Caco-2 (cell line): ENCODE measurements at regions not wholly inside any gene's neighbourhood (a gene's known extent, or its start where the extent isn't known, plus 50 kb on each side); places are given as distances from the start of the nearest gene placed in this dataset.
"Not testable (repeated sequence)": the region's sequence is repeated elsewhere in the genome, so short reads cannot be mapped to it uniquely, and the experiment has no call there.

ENCODE experiments used
- BruUV-seq: library from RNA; stranded (reverse); fragments of 400-500 nt; replicated peaks from 2 replicates; lab custom pipeline; 2021; lab: Mats Ljungman, UMichigan
- CTCF ChIA-PET: fragments of 300-600 bp; sonication (Branson Sonifier 250); formaldehyde crosslinking; loops from one replicate; lab custom pipeline; 2022; ENCODE audit warnings: antibody characterized with exemption; lab: Charles Lee
- POLR2A ChIA-PET: fragments of 300-600 bp; sonication (Branson Sonifier 250); formaldehyde crosslinking; loops from one replicate; lab custom pipeline; 2022; ENCODE audit warnings: antibody characterized with exemption; lab: Charles Lee
- DNase-seq, 2 experiments: peaks; one replicate each; pipeline versions ENCODE4 v3.0.0 to v3.0.0-alpha.2; 2020 to 2022
- H3K27me3 ChIP-seq: replicated peaks from 2 replicates; pipeline ENCODE4 v1.6.0; 2011; ENCODE audit warnings: low read length; ENCODE audit not compliant: control insufficient read depth, insufficient read depth
- H3K36me3 ChIP-seq: 2 replicates; pipeline ENCODE4 v1.5.1; 2011; ENCODE audit warnings: low read length; ENCODE audit not compliant: control insufficient read depth, insufficient read depth
- H3K4me1 ChIP-seq: fragments of 250-450 bp; sonication (Bioruptor Pico); 2 replicates; pipeline ENCODE4 v1.5.1; 2020; ENCODE audit warnings: mild to moderate bottlenecking
- H3K4me3 ChIP-seq: 2 replicates; pipeline ENCODE4 v1.5.1; 2011; ENCODE audit warnings: low read depth, mild to moderate bottlenecking, control low read depth, low read length
- H3K9me3 ChIP-seq: fragments of 250-450 bp; sonication (Bioruptor Pico); 2 replicates; pipeline ENCODE4 v1.5.1; 2020; ENCODE audit warnings: mild to moderate bottlenecking, moderate library complexity
- H3K27ac Mint-ChIP-seq: one replicate; pipeline ENCODE4 v1.8.0; 2022; ENCODE audit warnings: mixed read lengths; ENCODE audit not compliant: unreplicated experiment
- H3K27me3 Mint-ChIP-seq: one replicate; pipeline ENCODE4 v1.8.0; 2022; ENCODE audit warnings: mixed read lengths; ENCODE audit not compliant: insufficient read depth, unreplicated experiment
- H3K36me3 Mint-ChIP-seq: one replicate; pipeline ENCODE4 v1.8.0; 2022; ENCODE audit warnings: mild to moderate bottlenecking, mixed read lengths; ENCODE audit not compliant: insufficient read depth, unreplicated experiment
- H3K4me1 Mint-ChIP-seq: one replicate; pipeline ENCODE4 v1.8.0; 2022; ENCODE audit warnings: low read depth, mixed read lengths; ENCODE audit not compliant: unreplicated experiment
- H3K4me3 Mint-ChIP-seq: one replicate; pipeline ENCODE4 v1.8.0; 2022; ENCODE audit warnings: mild to moderate bottlenecking, moderate library complexity, mixed read lengths; ENCODE audit not compliant: unreplicated experiment
- H3K9me3 Mint-ChIP-seq: one replicate; pipeline ENCODE4 v1.8.0; 2022; ENCODE audit warnings: mixed read lengths; ENCODE audit not compliant: unreplicated experiment
- CTCF ChIP-seq, 2 experiments: fragments of 200-600 bp in 1 of 2; IDR thresholded peaks; 1 replicate in 1 of 2; 2 replicates in 1 of 2; pipeline versions ENCODE4 v1.5.1 to v1.8.0; 2011 to 2022; ENCODE audit warnings: antibody characterized with exemption in 1 of 2, control low read depth in 1 of 2, inconsistent platforms in 1 of 2, low read depth in 1 of 2, low read length in 1 of 2, mild to moderate bottlenecking in 1 of 2, moderate library complexity in 1 of 2; ENCODE audit not compliant: insufficient read depth in 1 of 2, severe bottlenecking in 1 of 2, unreplicated experiment in 1 of 2
- intact Hi-C: fragments of 100-400 bp; cut with micrococcal nuclease; formaldehyde crosslinking; loops from one replicate; pipeline ENCODE4 v1.10.0; 2022; ENCODE audit not compliant: unreplicated experiment

GRCh38 chr6:137938770-137939379, 71.8 kb downstream of the TNFAIP3 start:
- CTCF ChIA-PET, result interaction anchor here (0.6 to 1.0 kb wide), 2 partner anchors 65 to 72 kb away, joined by 3 to 4 read pairs; partner anchors contain the start of gene TNFAIP3
- POLR2A ChIA-PET, result no interaction called here
- H3K36me3 ChIP-seq, result no peaks in the 10 kb centered on the region

GRCh38 chr6:137941995-137942394, 74.9 kb downstream of the TNFAIP3 start:
- Histone ChIP-seq H3K27me3 (no peaks in the 10 kb centered on the region), H3K9me3 (peaks cover 11% of the 10 kb centered on the region), H3K4me1 (no peaks in the 10 kb centered on the region), H3K4me3 (no peak overlapping the region), H3K36me3 (no peaks in the 10 kb centered on the region)
- intact Hi-C loops, result no loop called here
- Mint-ChIP-seq H3K27me3 (no peaks in the 10 kb centered on the region), H3K4me3 (no peak overlapping the region), H3K27ac (no peak overlapping the region), H3K36me3 (no peaks in the 10 kb centered on the region), H3K9me3 (peaks cover 20% of the 10 kb centered on the region), H3K4me1 (peaks cover 8% of the 10 kb centered on the region)
- no peak for DNase-seq
- ChIA-PET POLR2A (no interaction called here), CTCF (no interaction called here)
- BruUV-seq, result no TSS peak
- TF ChIP-seq CTCF (IDR thresholded peaks at IDR 0.05; ENCODE audit: insufficient read depth in 1 of 2, low read depth in 1 of 2, low read length in 1 of 2, severe bottlenecking in 1 of 2, unreplicated experiment in 1 of 2), result no peak

More at GRCh38 chr6:137938770-137939379, 71.8 kb downstream of the TNFAIP3 start:
- TF ChIP-seq CTCF (IDR thresholded peaks at IDR 0.05; ENCODE audit: insufficient read depth in 1 of 2, low read depth in 1 of 2, low read length in 1 of 2, severe bottlenecking in 1 of 2, unreplicated experiment in 1 of 2), result no peak
- Histone ChIP-seq H3K9me3 (peaks cover 18% of the 10 kb centered on the region), H3K27me3 (no peaks in the 10 kb centered on the region), H3K4me1 (0 out of 2 replicates have a peak, but pooled peaks cover 2% of the 10 kb centered on the region), H3K4me3 (no peak overlapping the region)
- Mint-ChIP-seq H3K4me3 (no peak overlapping the region), H3K36me3 (no peaks in the 10 kb centered on the region), H3K27me3 (no peaks in the 10 kb centered on the region), H3K27ac (no peak overlapping the region), H3K4me1 (peaks cover 9% of the 10 kb centered on the region), H3K9me3 (peaks cover 31% of the 10 kb centered on the region)
- intact Hi-C loops, result no loop called here
- BruUV-seq, result no TSS peak
- no peak for DNase-seq

GRCh38 chr6:137942736-137943135, 75.7 kb downstream of the TNFAIP3 start:
- Histone ChIP-seq H3K4me3 (no peak overlapping the region), H3K9me3 (peaks cover 7% of the 10 kb centered on the region; the same call in 1 of the 2 replicates), H3K4me1 (no peaks in the 10 kb centered on the region), H3K36me3 (no peaks in the 10 kb centered on the region), H3K27me3 (no peaks in the 10 kb centered on the region)
- Mint-ChIP-seq H3K9me3 (peaks cover 16% of the 10 kb centered on the region), H3K27me3 (no peaks in the 10 kb centered on the region), H3K27ac (no peak overlapping the region), H3K4me1 (peaks cover 8% of the 10 kb centered on the region), H3K36me3 (no peaks in the 10 kb centered on the region), H3K4me3 (no peak overlapping the region)
- DNase-seq, result no peak
- BruUV-seq, result no TSS peak
- ChIA-PET CTCF (no interaction called here), POLR2A (no interaction called here)
- TF ChIP-seq CTCF (IDR thresholded peaks at IDR 0.05; ENCODE audit: insufficient read depth in 1 of 2, low read depth in 1 of 2, low read length in 1 of 2, severe bottlenecking in 1 of 2, unreplicated experiment in 1 of 2), result no peak
- intact Hi-C loops, result no loop called here

GRCh38 chr6:137944381-137944780, 77.3 kb downstream of the TNFAIP3 start:
- H3K27ac Mint-ChIP-seq, H3K9me3 ChIP-seq, H3K27me3 Mint-ChIP-seq, H3K9me3 Mint-ChIP-seq, DNase-seq, H3K4me1 ChIP-seq, H3K4me3 ChIP-seq, H3K36me3 ChIP-seq, BruUV-seq, POLR2A ChIA-PET, H3K4me1 Mint-ChIP-seq, H3K4me3 Mint-ChIP-seq, H3K27me3 ChIP-seq, H3K36me3 Mint-ChIP-seq: not testable (repeated sequence)
- intact Hi-C loops, result loop anchor here (2.0 kb wide), 1 partner anchor 144 kb away; no protein-coding TSS in a partner anchor
- CTCF ChIA-PET, result interaction anchor here (1.0 to 2.1 kb wide), 7 partner anchors 31 to 240 kb away, joined by 3 to 7 read pairs (median 5); partner anchors contain the start of gene TNFAIP3
